Coronary artery (tissue), 2 donors: ENCODE measurements at regions not wholly inside any gene's neighbourhood (a gene's known extent, or its start where the extent isn't known, plus 50 kb on each side); places are given as distances from the start of the nearest gene placed in this dataset.

Source experiments
- DNase-seq: peaks from one replicate; pipeline ENCODE4 v3.0.0-alpha.2; 2017; ENCODE audit warnings: low spot score
- H3K27ac ChIP-seq, 2 donors: fragments of 200-600 bp; sonication (generic); one replicate each; pipeline ENCODE4 v1.5.1; 2016 to 2019
- H3K4me3 ChIP-seq: fragments of 200-600 bp; sonication (generic); 2 replicates; pipeline ENCODE4 v1.5.1; 2016; ENCODE audit warnings: mild to moderate bottlenecking, moderate library complexity
- CTCF ChIP-seq: fragments of 200-600 bp; sonication (generic); IDR thresholded peaks from one replicate; pipeline ENCODE4 v1.5.1; 2019; ENCODE audit warnings: antibody characterized with exemption

- TF ChIP-seq CTCF = no peak
- DNase-seq = no peak
- Histone ChIP-seq H3K27ac (no peak overlapping the region), H3K4me3 (no peak overlapping the region)
Observed at GRCh38 chr5:68505917-68506860, 290.6 kb downstream of the PIK3R1 start.

- Histone ChIP-seq H3K4me3 (no peak overlapping the region), H3K27ac (no peak overlapping the region)
- TF ChIP-seq CTCF = no peak
- DNase-seq = no peak
Observed at GRCh38 chr5:68515514-68515913, 300.0 kb downstream of the PIK3R1 start.

GRCh38 chr5:68518286-68518685, 302.7 kb downstream of the PIK3R1 start:
- TF ChIP-seq CTCF = no peak
- Histone ChIP-seq H3K27ac (no peak overlapping the region), H3K4me3 (no peak overlapping the region)
- no peak for DNase-seq

- H3K4me3 ChIP-seq = no peak overlapping the region
- TF ChIP-seq CTCF = no peak
- DNase-seq = no peak
- no peak overlapping the region for H3K27ac ChIP-seq
Observed at GRCh38 chr5:68519143-68519542, 303.6 kb downstream of the PIK3R1 start.

- no peak overlapping the region for H3K27ac ChIP-seq
- no peak for TF ChIP-seq CTCF
- no peak overlapping the region for H3K4me3 ChIP-seq
- DNase-seq = no peak
Observed at GRCh38 chr5:68521776-68522175, 306.2 kb downstream of the PIK3R1 start.

- peak overlapping the region in 1 of 2 donors; percentile 41 for H3K27ac ChIP-seq
- no peak for DNase-seq
Observed at GRCh38 chr5:68522863-68523262, 307.3 kb downstream of the PIK3R1 start.

More at GRCh38 chr5:68522863-68523262, 307.3 kb downstream of the PIK3R1 start:
- H3K4me3 ChIP-seq = no peak overlapping the region
- TF ChIP-seq CTCF = no peak
